IPS-NIHi7 (cell line): ENCODE measurements at regions not wholly inside any gene's neighbourhood (a gene's known extent, or its start where the extent isn't known, plus 50 kb on each side); places are given as distances from the start of the nearest gene placed in this dataset.

ENCODE experiments used
- DNase-seq: peaks from one replicate; pipeline ENCODE4 v3.0.0; 2012; ENCODE audit warnings: mixed read lengths; ENCODE audit errors: extremely low spot score

- no peak for DNase-seq
These were observed 183.4 kb upstream of the NR3C1 start for GRCh38 chr5:143586781-143587362.

- no peak for DNase-seq
These were observed 182.5 kb upstream of the NR3C1 start for GRCh38 chr5:143585970-143586369.

GRCh38 chr5:143583409-143583808, 179.9 kb upstream of the NR3C1 start:
- no peak for DNase-seq

GRCh38 chr5:143582869-143583268, 179.4 kb upstream of the NR3C1 start:
- no peak for DNase-seq

GRCh38 chr5:143582176-143582575, 178.7 kb upstream of the NR3C1 start:
- DNase-seq = no peak

- no peak for DNase-seq
These were observed 178.2 kb upstream of the NR3C1 start for GRCh38 chr5:143581649-143582048.

GRCh38 chr5:143581147-143581546, 177.7 kb upstream of the NR3C1 start:
- no peak for DNase-seq

GRCh38 chr5:143576711-143577484, 173.4 kb upstream of the NR3C1 start:
- no peak for DNase-seq

- no peak for DNase-seq
These were observed 171.8 kb upstream of the NR3C1 start for GRCh38 chr5:143575286-143575685.

GRCh38 chr5:143574236-143574635, 170.8 kb upstream of the NR3C1 start:
- no peak for DNase-seq

GRCh38 chr5:143573568-143574170, 170.2 kb upstream of the NR3C1 start:
- DNase-seq = no peak

GRCh38 chr5:143572671-143573070, 169.2 kb upstream of the NR3C1 start:
- DNase-seq = no peak

- DNase-seq = no peak
These were observed 168.4 kb upstream of the NR3C1 start for GRCh38 chr5:143571642-143572624.

GRCh38 chr5:143570989-143571388, 167.5 kb upstream of the NR3C1 start:
- no peak for DNase-seq

GRCh38 chr5:143569722-143570567, 166.5 kb upstream of the NR3C1 start:
- DNase-seq = no peak

- DNase-seq = no peak
These were observed 165.8 kb upstream of the NR3C1 start for GRCh38 chr5:143569213-143569701.

GRCh38 chr5:143567583-143568504, 164.4 kb upstream of the NR3C1 start:
- DNase-seq = no peak

- DNase-seq = no peak
These were observed 162.7 kb upstream of the NR3C1 start for GRCh38 chr5:143566139-143566538.

- no peak for DNase-seq
These were observed 160.9 kb upstream of the NR3C1 start for GRCh38 chr5:143564417-143564816.

GRCh38 chr5:143562935-143563334, 159.4 kb upstream of the NR3C1 start:
- DNase-seq = no peak
